NCI-H345 (cell line): ENCODE measurements at regions not wholly inside any gene's neighbourhood (a gene's known extent, or its start where the extent isn't known, plus 50 kb on each side); places are given as distances from the start of the nearest gene placed in this dataset.

ENCODE experiments used
- DNase-seq: peaks from one replicate; lab custom pipeline; 2025; lab: John Stamatoyannopoulos, UW

- no peak for DNase-seq
Observed at GRCh38 chr2:155301221-155301620, 602.7 kb downstream of the KCNJ3 start.

- no peak for DNase-seq
Observed at GRCh38 chr2:155298001-155298400, 599.5 kb downstream of the KCNJ3 start.

GRCh38 chr2:155294358-155294757 is 595.9 kb downstream of the KCNJ3 start:
- no peak for DNase-seq

GRCh38 chr2:155281907-155282306 is 583.4 kb downstream of the KCNJ3 start:
- no peak for DNase-seq

GRCh38 chr2:155273323-155273722 is 574.8 kb downstream of the KCNJ3 start:
- DNase-seq, result no peak

GRCh38 chr2:155266583-155266982 is 568.1 kb downstream of the KCNJ3 start:
- no peak for DNase-seq

- DNase-seq, result no peak
Observed at GRCh38 chr2:155266109-155266508, 567.6 kb downstream of the KCNJ3 start.

- DNase-seq, result no peak
Observed at GRCh38 chr2:155256803-155257202, 558.3 kb downstream of the KCNJ3 start.

GRCh38 chr2:155250800-155251199 is 552.3 kb downstream of the KCNJ3 start:
- peak; percentile 8 for DNase-seq

- no peak for DNase-seq
Observed at GRCh38 chr2:155240176-155240575, 541.7 kb downstream of the KCNJ3 start.

GRCh38 chr2:155235710-155236109 is 537.2 kb downstream of the KCNJ3 start:
- DNase-seq, result no peak

- DNase-seq, result peak; percentile 18
Observed at GRCh38 chr2:155223781-155224406, 525.4 kb downstream of the KCNJ3 start.

GRCh38 chr2:155218945-155219344 is 520.5 kb downstream of the KCNJ3 start:
- no peak for DNase-seq

GRCh38 chr2:155218292-155218924 is 519.9 kb downstream of the KCNJ3 start:
- DNase-seq, result no peak

- DNase-seq, result no peak
Observed at GRCh38 chr2:155215037-155215707, 516.7 kb downstream of the KCNJ3 start.

GRCh38 chr2:155209696-155210450 is 511.4 kb downstream of the KCNJ3 start:
- no peak for DNase-seq

GRCh38 chr2:155203178-155203577 is 504.7 kb downstream of the KCNJ3 start:
- no peak for DNase-seq

- no peak for DNase-seq
Observed at GRCh38 chr2:155200753-155201152, 502.3 kb downstream of the KCNJ3 start.

- peak; percentile 29 for DNase-seq
Observed at GRCh38 chr2:155190342-155190741, 491.8 kb downstream of the KCNJ3 start.

- no peak for DNase-seq
Observed at GRCh38 chr2:155178921-155179320, 480.4 kb downstream of the KCNJ3 start.

- DNase-seq, result no peak
Observed at GRCh38 chr2:155176345-155176744, 477.9 kb downstream of the KCNJ3 start.

GRCh38 chr2:155169317-155169716 is 470.8 kb downstream of the KCNJ3 start:
- no peak for DNase-seq

- no peak for DNase-seq
Observed at GRCh38 chr2:155162494-155162893, 464.0 kb downstream of the KCNJ3 start.
